Mammary epithelial cell (primary cell): ENCODE measurements at regions not wholly inside any gene's neighbourhood (a gene's known extent, or its start where the extent isn't known, plus 50 kb on each side); places are given as distances from the start of the nearest gene placed in this dataset.

Experiments
- EZH2 ChIP-seq: IDR thresholded peaks from 2 replicates; pipeline ENCODE4 v1.6.1; 2012; ENCODE audit warnings: low read length, inconsistent platforms, borderline replicate concordance
- TF ChIP-seq, protein P1 (sequence below), 2 donors: IDR thresholded peaks in 1 of 2; conservative IDR thresholded peaks in 1 of 2; 2 replicates each; pipeline ENCODE4 v1.5.1; 2011 to 2012; ENCODE audit warnings: inconsistent platforms in 2 of 2, low read length in 2 of 2, mild to moderate bottlenecking in 2 of 2, control low read depth in 1 of 2, low read depth in 1 of 2; ENCODE audit not compliant: insufficient read depth in 1 of 2; ENCODE audit errors: extremely low read depth in 1 of 2

DNA sequence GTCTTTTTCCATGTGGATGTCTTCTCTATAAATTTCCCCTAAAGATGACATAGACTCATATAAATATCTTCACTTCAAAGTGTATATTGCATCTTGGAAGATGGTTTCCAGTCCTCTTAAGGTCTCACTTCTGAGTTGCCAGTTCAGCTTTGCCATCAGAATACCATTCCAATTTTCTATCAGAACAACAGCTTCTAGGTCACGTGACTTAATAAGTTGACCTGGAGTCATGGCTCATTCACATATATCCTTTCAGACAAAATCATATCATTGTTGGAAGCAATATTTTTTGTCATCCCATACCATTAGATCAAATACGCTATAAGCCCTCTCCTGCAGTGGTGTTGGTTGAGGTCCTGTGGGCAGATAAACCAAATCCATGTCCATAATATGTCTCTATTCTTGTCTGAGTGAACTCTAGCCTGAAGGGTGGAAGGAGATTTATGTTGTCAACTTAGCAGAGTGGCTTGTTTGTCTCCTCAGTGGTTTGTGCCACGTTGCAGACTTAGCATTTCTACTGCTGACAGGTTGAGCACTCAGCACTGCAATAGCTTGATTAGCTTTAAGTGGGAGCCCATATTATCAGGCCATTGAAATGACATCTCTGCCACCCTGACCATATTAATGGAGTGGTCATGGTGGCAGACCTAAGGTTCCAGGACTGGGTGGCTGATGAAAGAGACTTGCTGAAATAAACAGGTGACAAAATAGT lies 123.6 kb upstream of the PCDH17 start:
- TF ChIP-seq, protein P1, sequence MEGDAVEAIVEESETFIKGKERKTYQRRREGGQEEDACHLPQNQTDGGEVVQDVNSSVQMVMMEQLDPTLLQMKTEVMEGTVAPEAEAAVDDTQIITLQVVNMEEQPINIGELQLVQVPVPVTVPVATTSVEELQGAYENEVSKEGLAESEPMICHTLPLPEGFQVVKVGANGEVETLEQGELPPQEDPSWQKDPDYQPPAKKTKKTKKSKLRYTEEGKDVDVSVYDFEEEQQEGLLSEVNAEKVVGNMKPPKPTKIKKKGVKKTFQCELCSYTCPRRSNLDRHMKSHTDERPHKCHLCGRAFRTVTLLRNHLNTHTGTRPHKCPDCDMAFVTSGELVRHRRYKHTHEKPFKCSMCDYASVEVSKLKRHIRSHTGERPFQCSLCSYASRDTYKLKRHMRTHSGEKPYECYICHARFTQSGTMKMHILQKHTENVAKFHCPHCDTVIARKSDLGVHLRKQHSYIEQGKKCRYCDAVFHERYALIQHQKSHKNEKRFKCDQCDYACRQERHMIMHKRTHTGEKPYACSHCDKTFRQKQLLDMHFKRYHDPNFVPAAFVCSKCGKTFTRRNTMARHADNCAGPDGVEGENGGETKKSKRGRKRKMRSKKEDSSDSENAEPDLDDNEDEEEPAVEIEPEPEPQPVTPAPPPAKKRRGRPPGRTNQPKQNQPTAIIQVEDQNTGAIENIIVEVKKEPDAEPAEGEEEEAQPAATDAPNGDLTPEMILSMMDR (conservative IDR thresholded peaks at IDR 0.05 in 1 of 2, IDR thresholded peaks at IDR 0.05 in 1 of 2; ENCODE audit: extremely low read depth in 1 of 2, insufficient read depth in 1 of 2, low read depth in 1 of 2, low read length in 2 of 2): no peak
- TF ChIP-seq EZH2: no peak
